ENCODE measurements at regions not wholly inside any gene's neighbourhood (a gene's known extent, or its start where the extent isn't known, plus 50 kb on each side); places are given as distances from the start of the nearest gene placed in this dataset.

DNA sequence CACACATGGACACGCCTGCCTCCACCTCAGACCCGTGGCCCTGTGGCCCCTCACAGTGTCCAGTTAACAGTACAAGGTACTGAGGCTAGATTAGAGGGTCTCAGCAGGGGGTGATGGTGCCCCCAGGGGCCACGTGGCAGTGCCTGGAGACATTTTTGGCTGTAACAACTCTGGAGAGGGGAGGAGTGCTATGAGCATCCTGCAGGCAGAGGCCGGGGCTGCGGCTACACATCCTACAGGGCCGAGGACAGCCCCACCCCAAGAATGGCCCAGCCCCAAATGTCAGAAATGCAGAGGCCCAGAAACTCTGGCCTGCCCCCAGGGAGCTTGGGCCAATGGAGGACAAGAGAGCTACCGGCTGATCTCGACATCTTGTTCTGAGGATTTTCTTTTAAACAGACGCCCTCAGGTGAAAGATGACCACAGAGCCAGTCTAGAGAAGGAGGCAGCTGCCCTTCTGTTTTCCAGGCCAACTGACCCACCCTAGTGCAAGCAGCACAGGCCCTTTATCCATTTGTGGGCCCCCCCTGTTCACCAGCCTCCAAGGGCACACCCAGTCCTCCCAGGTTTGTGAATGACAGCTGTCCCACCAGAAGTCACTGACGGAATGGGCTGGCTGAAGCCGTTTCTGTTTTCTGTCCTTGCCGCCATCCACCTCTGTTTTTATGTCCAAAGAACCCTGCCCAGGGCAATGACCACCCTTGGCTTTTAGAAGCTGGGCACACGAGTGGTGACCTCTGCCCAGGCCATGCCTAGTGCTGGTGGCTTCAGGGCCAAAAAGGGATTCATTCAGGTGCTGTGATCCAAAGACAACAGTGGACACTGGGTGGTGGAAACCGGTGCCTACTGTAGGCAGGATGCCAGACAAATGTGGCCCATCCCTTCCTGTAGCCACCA is 85.2 kb upstream of the LINC01488 start:
- no peak overlapping the region for H3K4me3 Mint-ChIP-seq
- Histone ChIP-seq H3K9me3 (no peaks in the 10 kb centered on the region), H3K4me3 (ENCODE audit: control insufficient read depth in 1 of 2, extremely low read depth in 1 of 2, low read length in 1 of 2) (no peak overlapping the region), H3K27me3 (replicated peaks in 1 of 2; ENCODE audit: control insufficient read depth in 2 of 2, extremely low read depth in 1 of 2, insufficient read depth in 2 of 2, low read length in 1 of 2) (peaks cover 0 to 39% of the 10 kb centered on the region in 2 experiments), H3K27ac (ENCODE audit: low read length) (no peak overlapping the region), H3K36me3 (ENCODE audit: control insufficient read depth in 2 of 2, extremely low read depth in 1 of 2, insufficient read depth in 1 of 2, low read length in 1 of 2) (no peaks in the 10 kb centered on the region), H3K4me1 (ENCODE audit: control insufficient read depth in 1 of 2, extremely low read depth in 1 of 2, insufficient read depth in 2 of 2, low read length in 2 of 2) (peaks cover 0 to 1% of the 10 kb centered on the region in 2 experiments)
- no peaks in the 10 kb centered on the region for H3K36me3 Mint-ChIP-seq
- H3K4me1 Mint-ChIP-seq = peaks cover 0 to 3% (median under 1%) of the 10 kb centered on the region in 3 donors
- ChIA-PET POLR2A (interaction anchor here in 1 of 2 donors (0.5 kb wide), 1 partner anchor 112 kb away, joined by 3 read pairs; no protein-coding TSS in a partner anchor), CTCF (no interaction called here)
- DNase-seq (no peak), ATAC-seq (replicated peaks in 1 of 4) (no peak)
- peaks cover 0 to 2% of the 10 kb centered on the region in 2 donors for H3K27me3 Mint-ChIP-seq
- H3K27ac Mint-ChIP-seq = no peak overlapping the region
- 83% methylated on average over 8 of the region's 14 CpGs for WGBS (ENCODE audit: insufficient coverage)
- peaks cover 0 to 2% (median 0%) of the 10 kb centered on the region in 3 donors for H3K9me3 Mint-ChIP-seq

- Mint-ChIP-seq H3K36me3 (no peaks in the 10 kb centered on the region), H3K9me3 (peaks cover 0 to 2% (median 0%) of the 10 kb centered on the region in 3 donors), H3K4me1 (peaks cover 0 to 7% (median 6%) of the 10 kb centered on the region in 3 donors), H3K27ac (no peak overlapping the region), H3K27me3 (peaks cover 0 to 2% of the 10 kb centered on the region in 2 donors), H3K4me3 (no peak overlapping the region)
- POLR2A ChIA-PET = no interaction called here
- Histone ChIP-seq H3K27me3 (replicated peaks in 1 of 2; ENCODE audit: control insufficient read depth in 2 of 2, extremely low read depth in 1 of 2, insufficient read depth in 2 of 2, low read length in 1 of 2) (peaks cover 0 to 34% of the 10 kb centered on the region in 2 experiments), H3K36me3 (ENCODE audit: control insufficient read depth in 2 of 2, extremely low read depth in 1 of 2, insufficient read depth in 1 of 2, low read length in 1 of 2) (no peaks in the 10 kb centered on the region), H3K27ac (ENCODE audit: low read length) (no peak overlapping the region), H3K4me1 (ENCODE audit: control insufficient read depth in 1 of 2, extremely low read depth in 1 of 2, insufficient read depth in 2 of 2, low read length in 2 of 2) (peaks cover 0 to 4% of the 10 kb centered on the region in 2 experiments), H3K4me3 (ENCODE audit: control insufficient read depth in 1 of 2, extremely low read depth in 1 of 2, low read length in 1 of 2) (no peak overlapping the region), H3K9me3 (no peaks in the 10 kb centered on the region)
- DNase-seq (no peak), ATAC-seq (replicated peaks in 1 of 4) (no peak)
- CTCF ChIA-PET = no interaction called here
- WGBS (ENCODE audit: insufficient coverage) = 44% methylated on average over 1 of the region's 2 CpGs
These were observed 84.5 kb upstream of the LINC01488 start for GRCh38 chr11:69396948-69397307.

GRCh38 chr11:69397732-69398131 is 83.7 kb upstream of the LINC01488 start:
- no peaks in the 10 kb centered on the region for H3K36me3 ChIP-seq (ENCODE audit: control insufficient read depth in 2 of 2, extremely low read depth in 1 of 2, insufficient read depth in 1 of 2, low read length in 1 of 2)
- H3K9me3 ChIP-seq = no peaks in the 10 kb centered on the region
- H3K27me3 ChIP-seq (replicated peaks in 1 of 2; ENCODE audit: control insufficient read depth in 2 of 2, extremely low read depth in 1 of 2, insufficient read depth in 2 of 2, low read length in 1 of 2) = peaks cover 0 to 29% of the 10 kb centered on the region in 2 experiments
- 95% methylated on average over 3 of the region's 3 CpGs for WGBS (ENCODE audit: insufficient coverage)
- H3K27ac Mint-ChIP-seq = no peak overlapping the region
- no peak overlapping the region for H3K4me3 Mint-ChIP-seq
- ATAC-seq (replicated peaks in 1 of 4) = no peak
- peaks cover 0 to 4% of the 10 kb centered on the region in 2 experiments for H3K4me1 ChIP-seq (ENCODE audit: control insufficient read depth in 1 of 2, extremely low read depth in 1 of 2, insufficient read depth in 2 of 2, low read length in 2 of 2)
- H3K27me3 Mint-ChIP-seq = peaks cover 0 to 2% of the 10 kb centered on the region in 2 donors
- H3K4me3 ChIP-seq (ENCODE audit: control insufficient read depth in 1 of 2, extremely low read depth in 1 of 2, low read length in 1 of 2) = no peak overlapping the region
- H3K27ac ChIP-seq (ENCODE audit: low read length) = no peak overlapping the region
- POLR2A ChIA-PET = no interaction called here
- DNase-seq = no peak
- no peaks in the 10 kb centered on the region for H3K36me3 Mint-ChIP-seq
- peaks cover 0 to 8% (median 7%) of the 10 kb centered on the region in 3 donors for H3K4me1 Mint-ChIP-seq
- H3K9me3 Mint-ChIP-seq = peaks cover 0 to 2% (median 0%) of the 10 kb centered on the region in 3 donors
- CTCF ChIA-PET = no interaction called here

GRCh38 chr11:69398529-69399492 is 82.7 kb upstream of the LINC01488 start:
- H3K27ac Mint-ChIP-seq = no peak overlapping the region
- H3K27ac ChIP-seq (ENCODE audit: low read length) = no peak overlapping the region
- no peaks in the 10 kb centered on the region for H3K27me3 Mint-ChIP-seq
- ATAC-seq (replicated peaks in 1 of 4) (no peak), DNase-seq (no peak)
- H3K4me1 ChIP-seq (ENCODE audit: control insufficient read depth in 1 of 2, extremely low read depth in 1 of 2, insufficient read depth in 2 of 2, low read length in 2 of 2) = peaks cover 0 to 4% of the 10 kb centered on the region in 2 experiments
- no peaks in the 10 kb centered on the region for H3K9me3 ChIP-seq
- peaks cover 0 to 25% of the 10 kb centered on the region in 2 experiments for H3K27me3 ChIP-seq (replicated peaks in 1 of 2; ENCODE audit: control insufficient read depth in 2 of 2, extremely low read depth in 1 of 2, insufficient read depth in 2 of 2, low read length in 1 of 2)
- POLR2A ChIA-PET = no interaction called here
- no peak overlapping the region for H3K4me3 ChIP-seq (ENCODE audit: control insufficient read depth in 1 of 2, extremely low read depth in 1 of 2, low read length in 1 of 2)
- no peak overlapping the region for H3K4me3 Mint-ChIP-seq
- no peaks in the 10 kb centered on the region for H3K36me3 ChIP-seq (ENCODE audit: control insufficient read depth in 2 of 2, extremely low read depth in 1 of 2, insufficient read depth in 1 of 2, low read length in 1 of 2)
- 83% methylated on average over 22 of the region's 28 CpGs for WGBS (ENCODE audit: insufficient coverage)
- H3K9me3 Mint-ChIP-seq = peaks cover 7 to 10% (median 9%) of the 10 kb centered on the region in 3 donors
- no peaks in the 10 kb centered on the region for H3K36me3 Mint-ChIP-seq
- CTCF ChIA-PET = no interaction called here
- H3K4me1 Mint-ChIP-seq = peaks cover 0 to 8% (median 7%) of the 10 kb centered on the region in 3 donors

- H3K4me1 ChIP-seq (ENCODE audit: control insufficient read depth in 1 of 2, extremely low read depth in 1 of 2, insufficient read depth in 2 of 2, low read length in 2 of 2) = peaks cover 0 to 4% of the 10 kb centered on the region in 2 experiments
- Mint-ChIP-seq H3K4me3 (no peak overlapping the region), H3K4me1 (peaks cover 0 to 8% (median 7%) of the 10 kb centered on the region in 3 donors), H3K27ac (no peak overlapping the region), H3K9me3 (peaks cover 7 to 10% (median 9%) of the 10 kb centered on the region in 3 donors), H3K27me3 (no peaks in the 10 kb centered on the region), H3K36me3 (no peaks in the 10 kb centered on the region)
- no peak overlapping the region for H3K27ac ChIP-seq (ENCODE audit: low read length)
- CTCF ChIA-PET = no interaction called here
- no peak for ATAC-seq (replicated peaks in 1 of 4)
- peaks cover 0 to 20% of the 10 kb centered on the region in 2 experiments for H3K27me3 ChIP-seq (replicated peaks in 1 of 2; ENCODE audit: control insufficient read depth in 2 of 2, extremely low read depth in 1 of 2, insufficient read depth in 2 of 2, low read length in 1 of 2)
- POLR2A ChIA-PET = no interaction called here
- DNase-seq = no peak
- no peak overlapping the region for H3K4me3 ChIP-seq (ENCODE audit: control insufficient read depth in 1 of 2, extremely low read depth in 1 of 2, low read length in 1 of 2)
- WGBS (ENCODE audit: insufficient coverage) = 60% methylated on average over 1 of the region's 2 CpGs
- no peaks in the 10 kb centered on the region for H3K9me3 ChIP-seq
- no peaks in the 10 kb centered on the region for H3K36me3 ChIP-seq (ENCODE audit: control insufficient read depth in 2 of 2, extremely low read depth in 1 of 2, insufficient read depth in 1 of 2, low read length in 1 of 2)
These were observed 81.3 kb upstream of the LINC01488 start for GRCh38 chr11:69400140-69400539.

Data from T-cell (primary cell).